Endothelial cell (in vitro differentiated cells): ENCODE measurements at regions not wholly inside any gene's neighbourhood (a gene's known extent, or its start where the extent isn't known, plus 50 kb on each side); places are given as distances from the start of the nearest gene placed in this dataset.
A peak's percentile ranks its signal among the peaks of the same experiment; 100 is the strongest.

Source experiments
- DNase-seq: peaks from one replicate; pipeline ENCODE4 v3.0.0; 2021; ENCODE audit warnings: low spot score
- H3K27ac Mint-ChIP-seq: one replicate; pipeline ENCODE4 v1.8.0; 2021; ENCODE audit warnings: mixed read lengths, inconsistent platforms; ENCODE audit not compliant: unreplicated experiment
- H3K27me3 Mint-ChIP-seq: one replicate; pipeline ENCODE4 v1.8.0; 2021; ENCODE audit warnings: mild to moderate bottlenecking, moderate library complexity, mixed read lengths, inconsistent platforms; ENCODE audit not compliant: unreplicated experiment
- H3K36me3 Mint-ChIP-seq: one replicate; pipeline ENCODE4 v1.8.0; 2021; ENCODE audit warnings: mild to moderate bottlenecking, low read depth, mixed read lengths, inconsistent platforms; ENCODE audit not compliant: unreplicated experiment
- H3K4me1 Mint-ChIP-seq: one replicate; pipeline ENCODE4 v1.8.0; 2021; ENCODE audit warnings: mild to moderate bottlenecking, mixed read lengths, inconsistent platforms; ENCODE audit not compliant: unreplicated experiment
- H3K4me3 Mint-ChIP-seq: one replicate; pipeline ENCODE4 v1.8.0; 2021; ENCODE audit warnings: mild to moderate bottlenecking, mixed read lengths, inconsistent platforms; ENCODE audit not compliant: unreplicated experiment
- H3K9me3 Mint-ChIP-seq: one replicate; pipeline ENCODE4 v1.8.0; 2021; ENCODE audit warnings: mixed read lengths, inconsistent platforms; ENCODE audit not compliant: unreplicated experiment
- CTCF ChIP-seq: fragments of 200-600 bp; sonication (generic); IDR thresholded peaks from one replicate; pipeline ENCODE4 v1.5.0; 2021; ENCODE audit warnings: antibody characterized with exemption; ENCODE audit not compliant: unreplicated experiment

GRCh38 chr3:182258538-182259177 lies 534.6 kb upstream of the ATP11B start:
- H3K4me3 Mint-ChIP-seq, result no peak overlapping the region

GRCh38 chr3:182259579-182259978 lies 533.7 kb upstream of the ATP11B start:
- Mint-ChIP-seq H3K4me1 (peaks cover 1% of the 10 kb centered on the region), H3K9me3 (no peaks in the 10 kb centered on the region), H3K4me3 (no peak overlapping the region), H3K27me3 (no peaks in the 10 kb centered on the region), H3K36me3 (no peaks in the 10 kb centered on the region), H3K27ac (no peak overlapping the region)
- peak; percentile 14 for DNase-seq
- no peak for TF ChIP-seq CTCF

More at GRCh38 chr3:182258538-182259177, 534.6 kb upstream of the ATP11B start:
- no peaks in the 10 kb centered on the region for H3K36me3 Mint-ChIP-seq
- H3K4me1 Mint-ChIP-seq, result peaks cover 5% of the 10 kb centered on the region
- no peaks in the 10 kb centered on the region for H3K27me3 Mint-ChIP-seq
- DNase-seq, result no peak
- peak; percentile 40 for TF ChIP-seq CTCF
- no peak overlapping the region for H3K27ac Mint-ChIP-seq
- H3K9me3 Mint-ChIP-seq, result no peaks in the 10 kb centered on the region

GRCh38 chr3:182261041-182261440 lies 532.3 kb upstream of the ATP11B start:
- no peaks in the 10 kb centered on the region for H3K27me3 Mint-ChIP-seq
- DNase-seq, result no peak
- no peaks in the 10 kb centered on the region for H3K36me3 Mint-ChIP-seq
- H3K9me3 Mint-ChIP-seq, result no peaks in the 10 kb centered on the region
- no peak overlapping the region for H3K27ac Mint-ChIP-seq
- no peaks in the 10 kb centered on the region for H3K4me1 Mint-ChIP-seq
- no peak for TF ChIP-seq CTCF
- H3K4me3 Mint-ChIP-seq, result no peak overlapping the region

- Mint-ChIP-seq H3K27me3 (no peaks in the 10 kb centered on the region), H3K4me3 (no peak overlapping the region), H3K4me1 (no peaks in the 10 kb centered on the region), H3K9me3 (no peaks in the 10 kb centered on the region), H3K27ac (no peak overlapping the region), H3K36me3 (no peaks in the 10 kb centered on the region)
- TF ChIP-seq CTCF, result no peak
- no peak for DNase-seq
Measured at GRCh38 chr3:182268711-182269110, 524.6 kb upstream of the ATP11B start.

GRCh38 chr3:182276512-182276911 lies 516.8 kb upstream of the ATP11B start:
- H3K4me1 Mint-ChIP-seq, result peaks cover 7% of the 10 kb centered on the region
- no peak overlapping the region for H3K27ac Mint-ChIP-seq
- TF ChIP-seq CTCF, result no peak
- no peaks in the 10 kb centered on the region for H3K9me3 Mint-ChIP-seq
- DNase-seq, result no peak
- H3K36me3 Mint-ChIP-seq, result no peaks in the 10 kb centered on the region
- H3K27me3 Mint-ChIP-seq, result no peaks in the 10 kb centered on the region
- no peak overlapping the region for H3K4me3 Mint-ChIP-seq
